Activated naive CD4-positive, alpha-beta T cell (primary cell): ENCODE measurements at regions not wholly inside any gene's neighbourhood (a gene's known extent, or its start where the extent isn't known, plus 50 kb on each side); places are given as distances from the start of the nearest gene placed in this dataset.

Experiments used
- DNase-seq, 4 experiments: peaks; one replicate each; lab custom pipeline; 2025; lab: John Stamatoyannopoulos, UW

DNA sequence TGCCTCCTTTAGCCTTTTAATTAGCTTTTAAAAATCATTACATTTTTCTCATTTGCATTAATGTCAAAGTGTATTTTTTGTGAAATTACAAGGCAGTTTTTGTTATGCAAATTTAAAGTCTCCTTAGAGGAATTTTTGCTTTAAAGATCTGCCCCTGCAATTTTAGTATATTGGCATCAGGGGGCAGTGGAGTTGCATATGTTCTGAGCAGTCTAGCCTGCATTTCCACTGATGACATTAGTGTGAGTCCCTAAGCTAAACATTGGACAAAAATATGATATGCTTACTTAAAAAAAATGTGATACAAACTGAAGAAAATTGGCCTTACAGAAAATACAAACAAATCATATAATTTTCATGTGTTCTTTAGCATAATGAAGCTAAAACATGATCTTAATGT is 426.5 kb downstream of the SLC4A3 start:
- no peak for DNase-seq

GRCh38 chr2:220057391-220057790 is 430.0 kb downstream of the SLC4A3 start:
- DNase-seq = no peak

- no peak for DNase-seq
Measured at GRCh38 chr2:220057916-220058315, 430.5 kb downstream of the SLC4A3 start.

GRCh38 chr2:220064111-220065030 is 436.9 kb downstream of the SLC4A3 start:
- no peak for DNase-seq

- no peak for DNase-seq
Measured at GRCh38 chr2:220065581-220065980, 438.2 kb downstream of the SLC4A3 start.

- DNase-seq = no peak
Measured at GRCh38 chr2:220068846-220069245, 441.4 kb downstream of the SLC4A3 start.

DNA sequence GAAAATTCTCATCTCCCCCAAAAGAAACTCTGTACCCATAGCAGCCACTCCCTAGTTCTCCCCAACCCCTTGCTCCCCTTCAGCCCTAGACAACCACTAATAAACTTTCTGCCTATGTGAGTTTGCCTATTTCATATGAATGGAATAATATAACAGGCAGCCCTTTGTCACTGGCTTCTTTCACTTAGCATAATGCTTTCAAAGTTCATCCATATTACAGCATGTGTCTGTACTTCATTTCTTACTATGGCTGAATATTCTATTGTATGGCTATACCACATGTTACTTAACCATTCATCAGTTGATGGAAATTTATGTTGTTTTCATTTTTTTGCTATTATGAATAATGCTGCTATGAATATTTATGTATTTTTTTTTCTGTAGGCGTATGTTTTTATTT is 442.9 kb downstream of the SLC4A3 start:
- DNase-seq = no peak

DNA sequence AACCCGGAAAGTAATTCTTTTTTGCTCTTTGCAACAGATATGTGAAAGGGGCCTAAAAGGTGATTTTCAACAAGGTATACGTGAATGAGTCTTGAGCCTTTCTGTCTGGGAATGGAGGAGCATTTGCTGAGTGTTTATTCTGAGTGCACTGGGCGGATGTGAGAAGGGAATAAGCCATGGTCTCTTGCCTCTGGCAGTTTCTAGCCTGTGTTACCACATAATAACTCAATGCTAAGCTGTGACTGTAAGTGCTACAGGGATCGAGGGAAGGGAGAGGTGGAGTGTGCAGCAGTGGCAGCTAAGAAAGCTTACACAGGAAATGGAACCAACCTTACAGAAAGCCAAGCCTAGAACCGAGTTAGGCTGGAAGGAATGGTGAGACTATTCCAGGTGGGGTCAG is 444.3 kb downstream of the SLC4A3 start:
- no peak for DNase-seq

- no peak for DNase-seq
Measured at GRCh38 chr2:220072669-220073220, 445.3 kb downstream of the SLC4A3 start.

GRCh38 chr2:220075835-220076234 is 448.4 kb downstream of the SLC4A3 start:
- no peak for DNase-seq

GRCh38 chr2:220076734-220077133 is 449.3 kb downstream of the SLC4A3 start:
- DNase-seq = no peak

- no peak for DNase-seq
Measured at GRCh38 chr2:220077488-220077887, 450.1 kb downstream of the SLC4A3 start.

- DNase-seq = no peak
Measured at GRCh38 chr2:220078439-220078838, 451.0 kb downstream of the SLC4A3 start.

DNA sequence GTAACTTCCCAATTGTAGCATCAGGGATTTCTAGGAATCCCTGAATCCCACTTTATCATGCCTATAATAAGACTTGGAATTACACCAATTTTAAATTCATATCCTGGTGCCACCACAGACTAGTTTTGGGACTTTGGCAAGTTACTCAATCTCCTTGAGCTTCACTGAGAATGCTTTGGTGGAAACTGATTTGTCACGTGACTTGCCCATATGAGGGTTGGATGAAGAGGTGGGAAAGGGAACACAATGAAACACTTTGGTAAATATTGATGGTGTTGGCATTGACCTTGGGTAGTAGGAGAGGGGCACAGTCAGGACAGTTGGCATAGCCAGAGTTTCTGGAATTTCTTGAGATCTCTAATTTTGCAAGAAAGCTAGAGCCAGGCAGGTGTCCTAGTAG is 452.2 kb downstream of the SLC4A3 start:
- DNase-seq = no peak

- DNase-seq = no peak
Measured at GRCh38 chr2:220081171-220081570, 453.7 kb downstream of the SLC4A3 start.

DNA sequence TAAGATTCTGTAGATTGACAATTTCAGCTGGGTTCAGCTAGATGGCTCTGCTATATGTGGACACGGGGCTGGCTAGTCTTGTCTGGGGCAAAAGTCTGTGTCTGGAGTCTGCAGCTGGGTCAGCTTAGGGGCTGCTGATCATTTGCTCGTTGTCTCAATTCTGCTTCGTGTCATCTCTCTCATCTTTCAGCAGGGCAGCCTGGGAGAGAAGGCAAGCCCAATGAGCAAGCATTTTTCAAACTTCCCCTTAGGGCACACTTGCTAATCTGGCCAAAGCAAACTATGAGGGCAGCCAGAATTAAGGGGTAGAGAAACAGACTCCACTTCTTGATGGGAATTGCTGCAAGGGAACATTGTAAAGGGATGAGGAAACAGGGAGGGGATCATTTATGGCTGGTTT is 462.6 kb downstream of the SLC4A3 start:
- no peak for DNase-seq

- DNase-seq = no peak
Measured at GRCh38 chr2:220096406-220096805, 469.0 kb downstream of the SLC4A3 start.

DNA sequence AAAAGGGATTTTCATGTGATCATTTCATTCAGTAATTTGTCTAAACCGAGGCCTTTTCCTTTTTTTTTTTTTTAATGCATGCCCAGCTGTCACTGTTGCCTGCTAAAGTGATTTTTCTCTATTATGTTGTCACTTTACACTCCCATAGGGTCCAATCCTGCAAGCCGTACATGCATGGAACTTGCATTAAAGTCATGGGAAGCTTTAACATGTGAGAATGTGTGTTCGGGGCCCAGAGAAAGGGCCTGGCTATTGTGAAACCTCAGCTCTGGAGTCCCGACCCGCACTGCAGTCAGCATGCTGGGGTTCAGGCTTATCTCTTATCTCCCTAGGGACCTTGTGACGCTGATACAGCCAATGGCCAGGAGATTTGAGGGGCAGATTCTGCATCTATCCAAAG is 474.6 kb downstream of the SLC4A3 start:
- DNase-seq = no peak

DNA sequence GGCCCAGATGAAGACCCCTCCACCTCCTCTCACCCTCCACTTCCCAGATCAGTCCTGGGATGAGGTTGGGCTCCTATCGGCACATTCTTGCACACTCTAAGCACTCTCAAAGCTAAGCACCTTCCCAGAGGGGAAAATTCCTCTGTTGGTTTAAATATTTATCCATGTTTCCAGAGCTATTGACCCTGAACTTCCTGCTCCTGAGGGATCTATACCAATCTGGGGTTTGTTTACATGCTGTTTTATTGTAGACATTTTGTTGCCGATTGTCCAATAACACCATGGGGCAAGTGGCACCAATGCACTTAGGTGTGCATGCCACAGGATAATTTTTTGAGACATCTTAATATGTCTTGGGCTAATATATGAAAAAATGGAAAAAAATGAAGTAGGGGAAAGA is 476.2 kb downstream of the SLC4A3 start:
- no peak for DNase-seq

DNA sequence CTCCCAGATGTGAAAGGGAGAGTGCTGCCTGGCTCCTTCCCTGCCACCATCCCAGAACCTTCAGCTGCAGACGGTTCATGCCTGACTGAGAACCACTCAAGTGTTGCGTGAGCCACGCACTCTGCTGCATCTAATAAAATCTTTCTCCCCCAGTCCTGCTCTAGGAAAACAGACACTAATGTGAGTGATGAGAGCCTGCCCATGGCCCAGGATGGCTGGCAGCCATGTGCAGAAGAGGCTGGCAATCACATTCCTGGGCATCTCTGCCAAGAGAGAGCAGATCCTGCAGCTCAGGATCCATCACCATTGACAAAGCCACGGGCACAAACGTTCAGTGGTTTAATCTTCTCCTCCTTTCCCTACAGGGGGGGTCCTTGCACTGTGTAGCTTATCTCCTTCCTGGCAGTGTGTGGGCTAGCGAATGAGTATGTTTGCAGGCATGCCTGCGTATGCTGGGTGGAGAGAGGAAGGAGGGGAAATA is 477.5 kb downstream of the SLC4A3 start:
- no peak for DNase-seq

GRCh38 chr2:220106065-220106464 is 478.6 kb downstream of the SLC4A3 start:
- no peak for DNase-seq

GRCh38 chr2:220107380-220107791 is 480.0 kb downstream of the SLC4A3 start:
- DNase-seq = no peak

DNA sequence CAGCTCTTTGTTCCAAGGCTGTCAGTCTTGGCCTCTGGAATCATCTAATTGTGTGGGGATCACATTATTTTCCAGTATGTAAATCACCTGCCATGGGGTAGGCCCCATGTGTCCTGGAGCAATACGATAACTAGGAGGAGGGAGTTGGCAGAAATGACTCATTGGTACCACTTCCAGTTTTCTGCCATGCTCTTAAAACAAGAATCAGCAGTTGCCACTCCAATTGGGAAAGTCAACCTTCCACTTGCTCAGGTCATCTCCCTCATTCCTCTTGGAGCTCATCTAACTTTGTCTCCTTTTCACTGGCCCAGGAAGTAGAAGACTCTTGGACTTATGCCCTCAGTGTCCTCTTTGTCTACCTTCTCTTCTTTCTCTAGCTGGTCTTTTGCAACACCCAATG is 487.0 kb downstream of the SLC4A3 start:
- no peak for DNase-seq

GRCh38 chr2:220117025-220117424 is 489.6 kb downstream of the SLC4A3 start:
- DNase-seq = no peak
